Muscle layer of duodenum (tissue), 2 donors: ENCODE measurements at regions not wholly inside any gene's neighbourhood (a gene's known extent, or its start where the extent isn't known, plus 50 kb on each side); places are given as distances from the start of the nearest gene placed in this dataset.

Source experiments
- H3K27ac ChIP-seq: one replicate; pipeline ENCODE4 v1.7.0; 2013; ENCODE audit warnings: mild to moderate bottlenecking, low read length
- H3K27me3 ChIP-seq: one replicate; pipeline ENCODE4 v1.7.0; 2013; ENCODE audit warnings: low read depth, mild to moderate bottlenecking, control low read depth, low read length
- H3K36me3 ChIP-seq, 2 donors: one replicate each; pipeline ENCODE4 v1.7.0; 2013; ENCODE audit warnings: low read length in 2 of 2, control low read depth in 1 of 2, mild to moderate bottlenecking in 1 of 2; ENCODE audit not compliant: insufficient read depth in 2 of 2, control insufficient read depth in 1 of 2
- H3K4me1 ChIP-seq, 2 donors: one replicate each; pipeline ENCODE4 v1.7.0; 2013; ENCODE audit warnings: low read length in 2 of 2, mild to moderate bottlenecking in 2 of 2, control low read depth in 1 of 2, moderate library complexity in 1 of 2; ENCODE audit not compliant: insufficient read depth in 2 of 2, control insufficient read depth in 1 of 2
- H3K4me3 ChIP-seq, 2 donors: one replicate each; pipeline ENCODE4 v1.7.0; 2013; ENCODE audit warnings: low read length in 2 of 2, low read depth in 1 of 2, mild to moderate bottlenecking in 1 of 2
- H3K9me3 ChIP-seq, 2 donors: one replicate each; pipeline ENCODE4 v1.7.0; 2013; ENCODE audit warnings: low read length in 2 of 2, control low read depth in 1 of 2, mild to moderate bottlenecking in 1 of 2; ENCODE audit not compliant: control insufficient read depth in 1 of 2
- donor health status: healthy.

DNA sequence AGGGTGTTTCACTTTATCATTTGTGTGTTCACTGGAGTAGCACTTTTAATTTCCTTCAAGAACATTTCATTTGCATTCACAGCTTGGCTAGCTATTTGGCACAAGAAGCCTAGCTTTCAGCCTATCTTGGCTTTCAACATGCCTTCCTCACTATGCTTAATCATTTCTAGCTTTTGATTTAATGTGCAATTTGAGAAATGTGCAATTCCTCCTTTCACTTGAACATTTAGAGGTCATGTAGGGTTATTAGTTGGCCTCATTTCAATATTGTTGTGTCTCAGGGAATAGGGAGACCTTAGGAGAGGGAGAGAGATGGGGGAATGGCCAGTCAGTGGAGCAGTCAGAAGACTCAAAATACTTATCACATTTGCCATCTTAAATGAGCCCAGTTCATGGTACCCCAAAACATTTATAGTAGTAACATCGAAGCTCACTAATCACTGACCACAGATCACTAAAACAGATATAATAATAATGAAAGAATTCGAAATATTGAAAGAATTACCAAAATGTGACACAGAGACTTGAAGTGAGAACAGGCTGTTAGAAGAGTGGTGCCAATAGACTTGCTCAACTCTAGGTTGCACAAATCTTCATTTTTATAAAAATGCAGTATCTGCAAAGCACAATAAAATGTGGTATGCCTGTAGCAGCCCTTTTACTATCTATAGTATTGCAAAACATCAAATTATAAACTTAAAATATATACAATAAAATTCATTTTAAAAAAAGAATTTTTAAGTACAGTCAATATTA lies 561.2 kb downstream of the METTL4 start:
- H3K36me3 ChIP-seq, result no peaks in the 10 kb centered on the region
- H3K9me3 ChIP-seq, result no peaks in the 10 kb centered on the region
- H3K4me3 ChIP-seq, result no peak overlapping the region
- H3K27ac ChIP-seq, result no peak overlapping the region
- H3K4me1 ChIP-seq, result no peaks in the 10 kb centered on the region
- H3K27me3 ChIP-seq, result no peaks in the 10 kb centered on the region

- no peak overlapping the region for H3K4me3 ChIP-seq
- H3K9me3 ChIP-seq, result no peaks in the 10 kb centered on the region
- H3K36me3 ChIP-seq, result no peaks in the 10 kb centered on the region
- no peaks in the 10 kb centered on the region for H3K27me3 ChIP-seq
- H3K27ac ChIP-seq, result no peak overlapping the region
- no peaks in the 10 kb centered on the region for H3K4me1 ChIP-seq
Observed at GRCh38 chr18:2027016-2027415, 544.3 kb downstream of the METTL4 start.

DNA sequence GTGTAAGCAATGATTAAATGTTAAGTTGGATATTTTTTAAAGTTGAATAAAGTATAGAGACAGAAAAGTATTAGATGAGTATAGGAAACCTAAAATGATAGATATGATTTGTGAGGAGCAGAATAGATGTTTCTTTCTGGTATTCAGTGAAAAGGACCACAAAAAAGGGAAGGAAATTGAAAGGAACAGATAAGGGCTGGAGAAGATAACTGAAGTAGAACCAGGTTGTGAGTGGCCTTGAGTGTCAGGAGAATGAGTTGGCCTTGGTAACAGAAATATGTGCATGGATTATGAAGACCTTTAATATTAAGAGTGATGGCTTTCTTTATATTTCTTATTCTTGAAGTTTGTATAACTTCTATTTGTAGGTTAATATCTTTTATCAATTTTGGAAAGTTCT lies 543.5 kb downstream of the METTL4 start:
- Histone ChIP-seq H3K4me1 (no peaks in the 10 kb centered on the region), H3K9me3 (no peaks in the 10 kb centered on the region)

GRCh38 chr18:2028986-2029385 lies 542.3 kb downstream of the METTL4 start:
- Histone ChIP-seq H3K4me1 (no peaks in the 10 kb centered on the region), H3K4me3 (no peak overlapping the region), H3K27me3 (no peaks in the 10 kb centered on the region), H3K9me3 (no peaks in the 10 kb centered on the region), H3K27ac (no peak overlapping the region), H3K36me3 (no peaks in the 10 kb centered on the region)

More for the DNA sequence above, 543.5 kb downstream of the METTL4 start:
- Histone ChIP-seq H3K27me3 (no peaks in the 10 kb centered on the region), H3K4me3 (no peak overlapping the region), H3K27ac (no peak overlapping the region), H3K36me3 (no peaks in the 10 kb centered on the region)

- H3K27ac ChIP-seq, result no peak overlapping the region
- H3K4me1 ChIP-seq, result no peaks in the 10 kb centered on the region
Observed at GRCh38 chr18:2030647-2031046, 540.7 kb downstream of the METTL4 start.

DNA sequence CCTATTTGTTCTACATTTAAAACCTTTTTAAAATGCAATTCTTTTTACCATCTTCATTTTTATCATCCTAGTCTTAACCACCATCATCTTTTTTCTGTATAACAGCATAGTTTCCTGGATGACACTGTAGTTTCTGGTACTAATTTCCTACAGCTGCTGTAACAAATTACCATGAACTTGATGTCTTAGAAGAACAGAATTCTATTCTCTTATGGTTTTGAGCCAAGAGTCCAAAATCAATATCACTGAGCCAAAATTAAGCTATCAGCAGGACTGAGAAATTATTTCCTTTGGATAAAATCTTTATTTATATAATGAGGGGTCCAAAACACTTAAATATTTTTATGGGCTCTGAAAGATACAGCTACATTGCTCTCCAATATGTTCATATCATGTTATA lies 539.3 kb downstream of the METTL4 start:
- Histone ChIP-seq H3K4me1 (no peaks in the 10 kb centered on the region), H3K27ac (no peak overlapping the region), H3K27me3 (no peaks in the 10 kb centered on the region), H3K36me3 (no peaks in the 10 kb centered on the region), H3K4me3 (no peak overlapping the region), H3K9me3 (no peaks in the 10 kb centered on the region)

More at GRCh38 chr18:2030647-2031046, 540.7 kb downstream of the METTL4 start:
- Histone ChIP-seq H3K27me3 (no peaks in the 10 kb centered on the region), H3K9me3 (no peaks in the 10 kb centered on the region), H3K4me3 (no peak overlapping the region), H3K36me3 (no peaks in the 10 kb centered on the region)

DNA sequence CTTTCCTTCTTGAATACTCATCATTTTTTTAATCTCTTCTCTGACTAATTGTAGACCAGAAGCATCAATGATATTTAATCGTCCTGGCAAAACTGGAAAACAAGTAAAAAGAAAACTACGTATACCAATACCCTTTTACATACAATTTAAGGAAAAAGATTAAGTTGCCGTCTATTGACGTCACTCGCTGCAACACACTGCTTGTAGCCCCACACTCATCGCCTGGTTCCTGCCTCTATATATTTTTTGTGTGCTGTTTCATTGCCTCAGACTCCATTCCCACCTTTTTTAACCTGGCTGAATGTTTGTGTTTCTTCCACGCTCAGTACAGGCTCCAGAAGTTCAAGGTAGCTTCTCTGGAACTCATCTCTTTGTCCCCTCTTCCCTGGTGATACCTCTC lies 536.2 kb downstream of the METTL4 start:
- Histone ChIP-seq H3K4me3 (no peak overlapping the region), H3K36me3 (no peaks in the 10 kb centered on the region), H3K27me3 (no peaks in the 10 kb centered on the region), H3K9me3 (no peaks in the 10 kb centered on the region), H3K27ac (no peak overlapping the region), H3K4me1 (no peaks in the 10 kb centered on the region)

DNA sequence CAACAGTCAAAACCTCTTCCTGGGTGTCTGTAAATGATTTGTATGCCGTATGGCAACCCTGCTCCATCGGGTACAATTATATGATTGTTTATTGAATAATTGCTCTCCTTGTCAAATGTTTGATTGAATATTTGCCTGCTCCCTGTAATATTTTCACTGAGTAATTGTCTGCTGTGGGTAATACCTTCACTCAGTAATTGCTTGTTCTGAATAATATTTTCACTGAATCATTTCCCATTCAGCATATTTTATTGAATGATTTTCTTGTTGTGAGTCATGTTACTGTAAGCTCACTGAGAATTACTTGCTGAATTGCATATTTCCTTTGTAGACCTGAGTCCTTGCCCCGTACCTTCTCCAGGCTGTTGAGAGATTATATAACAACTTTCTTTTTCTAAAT lies 535.2 kb downstream of the METTL4 start:
- Histone ChIP-seq H3K9me3 (no peaks in the 10 kb centered on the region), H3K27ac (no peak overlapping the region), H3K27me3 (no peaks in the 10 kb centered on the region), H3K4me1 (no peaks in the 10 kb centered on the region), H3K36me3 (no peaks in the 10 kb centered on the region), H3K4me3 (no peak overlapping the region)

- no peaks in the 10 kb centered on the region for H3K27me3 ChIP-seq
- H3K4me1 ChIP-seq, result no peaks in the 10 kb centered on the region
- no peaks in the 10 kb centered on the region for H3K36me3 ChIP-seq
- no peak overlapping the region for H3K4me3 ChIP-seq
- H3K9me3 ChIP-seq, result no peaks in the 10 kb centered on the region
- H3K27ac ChIP-seq, result no peak overlapping the region
Observed at GRCh38 chr18:2040279-2040678, 531.0 kb downstream of the METTL4 start.

DNA sequence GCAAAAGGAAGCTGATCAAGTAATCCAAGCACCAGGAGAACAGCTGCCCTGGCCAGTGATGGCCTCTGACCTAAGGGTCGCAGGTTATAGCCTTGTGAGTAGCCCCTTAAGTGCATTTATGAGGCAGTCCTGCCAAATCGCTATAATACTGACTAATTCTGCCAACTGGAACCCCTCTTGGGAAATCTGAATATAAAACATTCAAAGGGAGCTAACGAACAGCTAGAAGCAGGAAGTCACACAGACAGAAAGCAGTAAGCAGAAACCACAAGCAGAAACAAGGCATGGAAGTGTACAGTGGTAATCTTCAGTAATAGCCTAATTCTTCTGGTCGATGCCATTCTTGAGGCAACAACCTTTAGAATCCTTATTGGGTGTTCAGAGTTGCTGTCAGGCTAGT lies 521.3 kb downstream of the METTL4 start:
- Histone ChIP-seq H3K9me3 (peaks cover 0 to 6% of the 10 kb centered on the region in 2 donors), H3K27ac (no peak overlapping the region), H3K4me1 (no peaks in the 10 kb centered on the region), H3K36me3 (no peaks in the 10 kb centered on the region), H3K27me3 (no peaks in the 10 kb centered on the region), H3K4me3 (no peak overlapping the region)

DNA sequence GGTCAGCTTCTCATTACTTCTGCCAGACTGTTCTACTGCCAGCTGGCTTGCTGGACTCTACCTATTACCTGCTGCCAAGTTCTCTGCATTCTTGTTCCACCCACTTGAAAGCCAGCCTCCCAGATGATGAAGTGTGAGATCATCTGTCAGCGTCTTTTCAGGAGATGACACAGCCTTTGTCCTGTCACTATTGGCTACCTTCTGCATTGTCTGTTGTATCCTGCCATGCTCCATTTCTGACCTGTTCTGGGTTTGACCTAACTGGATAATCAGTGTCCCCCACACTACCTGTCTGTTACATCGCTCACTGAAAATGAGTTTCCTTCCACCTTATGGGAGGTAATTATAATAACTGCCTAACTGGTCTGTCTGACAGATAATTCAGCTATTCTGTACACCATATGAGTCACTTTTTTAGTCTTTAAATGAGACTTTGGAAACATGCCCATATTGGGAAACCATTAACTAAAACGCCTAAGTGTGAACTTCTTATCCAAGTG lies 520.6 kb downstream of the METTL4 start:
- Histone ChIP-seq H3K9me3 (peaks cover 0 to 6% of the 10 kb centered on the region in 2 donors), H3K4me3 (no peak overlapping the region), H3K36me3 (no peaks in the 10 kb centered on the region), H3K4me1 (no peaks in the 10 kb centered on the region), H3K27me3 (no peaks in the 10 kb centered on the region), H3K27ac (no peak overlapping the region)
